ENCODE measurements at regions not wholly inside any gene's neighbourhood (a gene's known extent, or its start where the extent isn't known, plus 50 kb on each side); places are given as distances from the start of the nearest gene placed in this dataset.
"Not testable (repeated sequence)": the region's sequence is repeated elsewhere in the genome, so short reads cannot be mapped to it uniquely, and the experiment has no call there.

GRCh38 chr1:117754061-117754969 is 148.5 kb downstream of the TENT5C start:
- DNase-seq (ENCODE audit: low spot score), result peak; percentile 66

GRCh38 chr1:117757668-117758067 is 151.8 kb downstream of the TENT5C start:
- no peak for DNase-seq (ENCODE audit: low spot score)

- peak; percentile 78 for DNase-seq (ENCODE audit: low spot score)
Measured at GRCh38 chr1:117758444-117759316, 152.8 kb downstream of the TENT5C start.

GRCh38 chr1:117759535-117759934 is 153.7 kb downstream of the TENT5C start:
- no peak for DNase-seq (ENCODE audit: low spot score)

GRCh38 chr1:117760069-117760468 is 154.2 kb downstream of the TENT5C start:
- DNase-seq (ENCODE audit: low spot score), result no peak

GRCh38 chr1:117760485-117760884 is 154.6 kb downstream of the TENT5C start:
- DNase-seq (ENCODE audit: low spot score), result no peak

- not testable (repeated sequence) for DNase-seq (ENCODE audit: low spot score)
Measured at GRCh38 chr1:117767756-117768155, 161.7 kb downstream of the GDAP2 start.

- no peak for DNase-seq (ENCODE audit: low spot score)
Measured at GRCh38 chr1:117770981-117771531, 158.4 kb downstream of the GDAP2 start.

- no peak for DNase-seq (ENCODE audit: low spot score)
Measured at GRCh38 chr1:117779364-117779763, 150.1 kb downstream of the GDAP2 start.

GRCh38 chr1:117780687-117781475 is 148.5 kb downstream of the GDAP2 start:
- DNase-seq (ENCODE audit: low spot score), result no peak

- no peak for DNase-seq (ENCODE audit: low spot score)
Measured at GRCh38 chr1:117782056-117782455, 147.4 kb downstream of the GDAP2 start.

- DNase-seq (ENCODE audit: low spot score), result no peak
Measured at GRCh38 chr1:117783606-117784396, 145.6 kb downstream of the GDAP2 start.

GRCh38 chr1:117788014-117788413 is 141.4 kb downstream of the GDAP2 start:
- peak; percentile 35 for DNase-seq (ENCODE audit: low spot score)

GRCh38 chr1:117793413-117793812 is 136.0 kb downstream of the GDAP2 start:
- DNase-seq (ENCODE audit: low spot score), result no peak

GRCh38 chr1:117794073-117794472 is 135.3 kb downstream of the GDAP2 start:
- no peak for DNase-seq (ENCODE audit: low spot score)

GRCh38 chr1:117795190-117795589 is 134.2 kb downstream of the GDAP2 start:
- peak; percentile 79 for DNase-seq (ENCODE audit: low spot score)

- no peak for DNase-seq (ENCODE audit: low spot score)
Measured at GRCh38 chr1:117795792-117796191, 133.6 kb downstream of the GDAP2 start.

- DNase-seq (ENCODE audit: low spot score), result no peak
Measured at GRCh38 chr1:117796226-117796625, 133.2 kb downstream of the GDAP2 start.

- DNase-seq (ENCODE audit: low spot score), result no peak
Measured at GRCh38 chr1:117798550-117798949, 130.9 kb downstream of the GDAP2 start.

- DNase-seq (ENCODE audit: low spot score), result no peak
Measured at GRCh38 chr1:117802531-117803257, 126.7 kb downstream of the GDAP2 start.
